HepG2 (cell line): ENCODE measurements at regions not wholly inside any gene's neighbourhood (a gene's known extent, or its start where the extent isn't known, plus 50 kb on each side); places are given as distances from the start of the nearest gene placed in this dataset.

Source experiments
- ATAC-seq: fragments of 200-7000 bp; cut with Tn5 transposase; 3 replicates; pipeline ENCODE4 v1.9.1; 2020; ENCODE audit warnings: mild to moderate bottlenecking, moderate library complexity
- BruUV-seq: library from RNA; stranded (reverse); fragments of 400-500 nt; replicated peaks from 2 replicates; lab custom pipeline; 2021; lab: Mats Ljungman, UMichigan
- CTCF ChIA-PET: fragments of 300-600 bp; formaldehyde crosslinking; extraction: SDS; loops from one replicate; lab custom pipeline; 2021; ENCODE audit warnings: low total read pairs, inconsistent platforms, low intra/inter-chr PET ratio; lab: Yijun Ruan, JAX
- POLR2A ChIA-PET: fragments of 350-600 bp; sonication (Branson Sonifier 250); formaldehyde crosslinking; loops from one replicate; lab custom pipeline; 2020; ENCODE audit warnings: antibody characterized with exemption, inconsistent platforms; lab: Yijun Ruan, JAX
- DNase-seq: peaks from one replicate; pipeline ENCODE4 v3.0.0-alpha.2; 2015; ENCODE audit warnings: low spot score
- FAIRE-seq: peaks from 3 replicates; lab custom pipeline; 2011; peaks lifted over from hg19 to GRCh38; lab: Jason Lieb, UNC
- H2AFZ ChIP-seq: one replicate; pipeline ENCODE4 v1.6.1; 2011; ENCODE audit warnings: low read length, inconsistent platforms
- H3K27ac ChIP-seq: fragments of 300-600 bp; 3 replicates; pipeline ENCODE4 v1.8.0; 2011; ENCODE audit warnings: mixed run types, mild to moderate bottlenecking, mixed read lengths, low read length, inconsistent platforms; ENCODE audit not compliant: insufficient read depth; ENCODE audit errors: extremely low read length
- H3K27me3 ChIP-seq, 2 experiments: fragments of 200-600 bp in 1 of 2; 2 replicates in 1 of 2; 3 replicates in 1 of 2; pipeline versions ENCODE4 v1.6.0 to v1.8.0; 2011; ENCODE audit warnings: low read length in 2 of 2, mild to moderate bottlenecking in 2 of 2, moderate library complexity in 2 of 2, inconsistent platforms in 1 of 2; ENCODE audit not compliant: insufficient read depth in 2 of 2, control insufficient read depth in 1 of 2
- H3K36me3 ChIP-seq, 2 experiments: fragments of 200-600 bp in 1 of 2; replicated peaks in 1 of 2; 2 replicates in 1 of 2; 3 replicates in 1 of 2; pipeline versions ENCODE4 v1.5.1 to v1.8.0; 2011; ENCODE audit warnings: low read length in 2 of 2, inconsistent platforms in 1 of 2; ENCODE audit not compliant: insufficient read depth in 2 of 2, control insufficient read depth in 1 of 2
- H3K4me1 ChIP-seq: 2 replicates; pipeline ENCODE4 v1.5.1; 2012; ENCODE audit warnings: low read length, inconsistent platforms; ENCODE audit not compliant: insufficient read depth
- H3K4me2 ChIP-seq: 2 replicates; pipeline ENCODE4 v1.6.0; 2011; ENCODE audit warnings: low read depth, low read length, inconsistent platforms
- H3K4me3 ChIP-seq, 3 experiments: fragments of 200-600 bp in 1 of 3; sonication (generic), shearing (Covaris generic) in 1 of 3; replicated peaks in 1 of 3; 2 replicates each; pipeline ENCODE4 v1.5.1; 2011 to 2016; ENCODE audit warnings: low read length in 3 of 3, inconsistent platforms in 2 of 3, low read depth in 2 of 3, mild to moderate bottlenecking in 2 of 3, control low read depth in 1 of 3, mixed read lengths in 1 of 3; ENCODE audit not compliant: insufficient read depth in 1 of 3
- H3K79me2 ChIP-seq: one replicate; pipeline ENCODE4 v1.6.1; 2011; ENCODE audit warnings: low read length, inconsistent platforms; ENCODE audit not compliant: insufficient read depth
- H3K9ac ChIP-seq: 2 replicates; pipeline ENCODE4 v1.6.0; 2011; ENCODE audit warnings: mild to moderate bottlenecking, low read depth, low read length, inconsistent platforms; ENCODE audit not compliant: insufficient read depth
- H3K9me3 ChIP-seq: 2 replicates; pipeline ENCODE4 v1.5.1; 2012; ENCODE audit warnings: mild to moderate bottlenecking, low read length
- H4K20me1 ChIP-seq: 2 replicates; pipeline ENCODE4 v1.6.0; 2011; ENCODE audit warnings: inconsistent platforms, mild to moderate bottlenecking, low read length, moderate library complexity; ENCODE audit not compliant: insufficient read depth
- BHLHE40 ChIP-seq: IDR thresholded peaks from 2 replicates; pipeline ENCODE4 v1.6.1; 2011; ENCODE audit warnings: low read length, improper control_type of control experiment
- EED ChIP-seq: sonication (generic); formaldehyde crosslinking; IDR thresholded peaks from 2 replicates; pipeline ENCODE4 v1.5.0; 2020; ENCODE audit warnings: mild to moderate bottlenecking, missing genetic modification reagents
- EP300 ChIP-seq, 3 experiments: sonication (generic) in 1 of 3; formaldehyde crosslinking in 1 of 3; IDR thresholded peaks; 2 replicates each; pipeline versions ENCODE4 v1.5.1 to v1.6.1; 2011 to 2020; ENCODE audit warnings: low read depth in 2 of 3, low read length in 2 of 3, borderline replicate concordance in 1 of 3, improper control_type of control experiment in 1 of 3, mild to moderate bottlenecking in 1 of 3, missing genetic modification reagents in 1 of 3, moderate library complexity in 1 of 3
- KAT7 ChIP-seq: IDR thresholded peaks from 2 replicates; pipeline ENCODE4 v1.6.1; 2018; ENCODE audit warnings: borderline replicate concordance, missing compliant biosample characterization
- MYNN ChIP-seq: sonication (generic); formaldehyde crosslinking; IDR thresholded peaks from 2 replicates; pipeline ENCODE4 v1.4.0; 2020; ENCODE audit warnings: mild to moderate bottlenecking, low read depth, missing genetic modification reagents
- NFIC ChIP-seq: IDR thresholded peaks from 2 replicates; pipeline ENCODE4 v1.6.1; 2012; ENCODE audit warnings: mild to moderate bottlenecking, low read length, inconsistent platforms
- SIX4 ChIP-seq: sonication (generic); formaldehyde crosslinking; IDR thresholded peaks from 2 replicates; pipeline ENCODE4 v1.4.0; 2020; ENCODE audit warnings: missing genetic modification reagents
- SMARCC2 ChIP-seq: fragments of 450-650 bp; IDR thresholded peaks from 2 replicates; pipeline ENCODE4 v1.6.1; 2017; ENCODE audit warnings: antibody characterized with exemption, mild to moderate bottlenecking
- XRCC5 ChIP-seq: fragments of 200-400 bp; formaldehyde crosslinking; optimal IDR thresholded peaks from 2 replicates; pipeline ENCODE3; 2017; ENCODE audit warnings: mild to moderate bottlenecking, low read length
- YEATS2 ChIP-seq: sonication (generic); formaldehyde crosslinking; IDR thresholded peaks from 2 replicates; pipeline ENCODE4 v1.4.0; 2020; ENCODE audit warnings: missing genetic modification reagents, borderline replicate concordance
- ZFYVE20 ChIP-seq: sonication (generic); formaldehyde crosslinking; IDR thresholded peaks from 2 replicates; pipeline ENCODE4 v1.8.0; 2023; ENCODE audit warnings: low read depth, mild to moderate bottlenecking, moderate library complexity, missing genetic modification reagents, borderline replicate concordance
- ZNF10 ChIP-seq: sonication (generic); formaldehyde crosslinking; IDR thresholded peaks from 2 replicates; pipeline ENCODE4 v1.4.0; 2020; ENCODE audit warnings: mild to moderate bottlenecking, low read depth, missing genetic modification reagents, borderline replicate concordance
- ZNF180 ChIP-seq: sonication (generic); formaldehyde crosslinking; IDR thresholded peaks from 2 replicates; pipeline ENCODE4 v1.4.0; 2020; ENCODE audit warnings: low read depth, missing genetic modification reagents, borderline replicate concordance
- ZNF232 ChIP-seq: sonication (generic); formaldehyde crosslinking; IDR thresholded peaks from 2 replicates; pipeline ENCODE4 v1.4.0; 2020; ENCODE audit warnings: missing genetic modification reagents, borderline replicate concordance
- ZNF432 ChIP-seq: sonication (generic); formaldehyde crosslinking; IDR thresholded peaks from 2 replicates; pipeline ENCODE4 v1.5.0; 2020; ENCODE audit warnings: missing genetic modification reagents, mild to moderate bottlenecking, borderline replicate concordance
- ZNF788 ChIP-seq: sonication (generic); formaldehyde crosslinking; IDR thresholded peaks from 2 replicates; pipeline ENCODE4 v1.5.0; 2020; ENCODE audit warnings: mild to moderate bottlenecking, missing genetic modification reagents, borderline replicate concordance
- WGBS: methylation state at CpG from one replicate; pipeline ENCODE4 v1.1.6; 2017; ENCODE audit warnings: low lambda C conversion rate; 5-methylcytosine and 5-hydroxymethylcytosine counted together
- in situ Hi-C: cut with HindIII; loops from 2 replicates; pipeline ENCODE4 v1.10.0; 2017; ENCODE audit warnings: low pct_unique_long_range_greater_than_20kb; ENCODE audit not compliant: extremely low pct_ligation_motif_present
- intact Hi-C: fragments of 100-400 bp; cut with micrococcal nuclease; formaldehyde crosslinking; loops from one replicate; pipeline ENCODE4 v1.10.0; 2022; ENCODE audit not compliant: unreplicated experiment
- TF ChIP-seq, protein P1 (sequence below), 2 experiments: sonication (generic) in 1 of 2; formaldehyde crosslinking in 1 of 2; IDR thresholded peaks; 2 replicates each; pipeline versions ENCODE4 v1.4.0 to v1.6.1; 2016 to 2020; ENCODE audit warnings: borderline replicate concordance in 1 of 2, low read depth in 1 of 2, mild to moderate bottlenecking in 1 of 2, missing genetic modification reagents in 1 of 2
- TF ChIP-seq, protein P2 (sequence below): sonication (generic); formaldehyde crosslinking; IDR thresholded peaks from 2 replicates; pipeline ENCODE4 v1.5.0; 2020; ENCODE audit warnings: missing genetic modification reagents

DNA sequence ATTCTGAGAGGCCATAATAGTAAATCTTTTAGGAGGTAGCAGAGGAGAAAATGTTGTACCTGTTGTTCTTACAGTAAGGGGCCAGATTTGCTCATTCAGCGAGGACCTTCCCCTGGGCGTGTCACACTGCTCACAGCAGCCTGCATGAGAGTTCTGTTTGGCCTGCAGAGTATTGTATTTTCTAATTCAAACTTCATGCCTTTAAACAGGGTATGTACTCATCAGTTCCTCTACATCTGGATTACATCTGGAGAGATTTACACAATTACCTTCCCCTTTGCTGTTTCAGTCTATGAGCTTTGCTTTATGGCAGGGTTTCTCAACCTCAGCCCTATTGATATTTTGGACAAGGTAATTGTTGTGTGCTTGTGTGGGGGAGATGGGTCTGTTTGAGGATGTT lies 170.9 kb upstream of the STK32A start:
- no TSS peak for BruUV-seq
- Histone ChIP-seq H3K4me2 (no peak overlapping the region), H3K9me3 (no peaks in the 10 kb centered on the region), H3K4me3 (no peak overlapping the region), H3K27ac (no peak overlapping the region), H3K27me3 (no peaks in the 10 kb centered on the region), H4K20me1 (no peaks in the 10 kb centered on the region), H3K4me1 (peaks cover 5% of the 10 kb centered on the region), H3K36me3 (no peaks in the 10 kb centered on the region), H3K79me2 (no peaks in the 10 kb centered on the region), H3K9ac (no peak overlapping the region), H2AFZ (no peak overlapping the region)
- in situ Hi-C loops = no loop called here
- CTCF ChIA-PET = no interaction called here
- TF ChIP-seq YEATS2 (CRISPR knock-in tag) = no peak
- no peak for TF ChIP-seq SMARCC2
- no peak for TF ChIP-seq NFIC
- TF ChIP-seq EED (CRISPR knock-in tag) = no peak
- TF ChIP-seq ZNF10 (CRISPR knock-in tag) = no peak
- no peak for TF ChIP-seq ZNF432 (CRISPR knock-in tag)
- no peak for TF ChIP-seq SIX4
- TF ChIP-seq, protein P1, sequence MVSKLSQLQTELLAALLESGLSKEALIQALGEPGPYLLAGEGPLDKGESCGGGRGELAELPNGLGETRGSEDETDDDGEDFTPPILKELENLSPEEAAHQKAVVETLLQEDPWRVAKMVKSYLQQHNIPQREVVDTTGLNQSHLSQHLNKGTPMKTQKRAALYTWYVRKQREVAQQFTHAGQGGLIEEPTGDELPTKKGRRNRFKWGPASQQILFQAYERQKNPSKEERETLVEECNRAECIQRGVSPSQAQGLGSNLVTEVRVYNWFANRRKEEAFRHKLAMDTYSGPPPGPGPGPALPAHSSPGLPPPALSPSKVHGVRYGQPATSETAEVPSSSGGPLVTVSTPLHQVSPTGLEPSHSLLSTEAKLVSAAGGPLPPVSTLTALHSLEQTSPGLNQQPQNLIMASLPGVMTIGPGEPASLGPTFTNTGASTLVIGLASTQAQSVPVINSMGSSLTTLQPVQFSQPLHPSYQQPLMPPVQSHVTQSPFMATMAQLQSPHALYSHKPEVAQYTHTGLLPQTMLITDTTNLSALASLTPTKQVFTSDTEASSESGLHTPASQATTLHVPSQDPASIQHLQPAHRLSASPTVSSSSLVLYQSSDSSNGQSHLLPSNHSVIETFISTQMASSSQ (IDR thresholded peaks at IDR 0.05; ENCODE audit: low read depth) = no peak
- TF ChIP-seq, protein P1 (CRISPR knock-in tag; IDR thresholded peaks at IDR 0.05; ENCODE audit: borderline replicate concordance) = no peak
- no peak for TF ChIP-seq MYNN (CRISPR knock-in tag)
- no peak for TF ChIP-seq KAT7 (CRISPR knock-in tag)
- no peak for TF ChIP-seq ZNF180
- no peak for TF ChIP-seq EP300 (IDR thresholded peaks at IDR 0.05; ENCODE audit: low read depth in 2 of 2, low read length in 2 of 2)
- TF ChIP-seq EP300 (CRISPR knock-in tag; IDR thresholded peaks at IDR 0.05; ENCODE audit: borderline replicate concordance) = no peak
- no peak for TF ChIP-seq ZFYVE20 (CRISPR knock-in tag)
- no peak for TF ChIP-seq XRCC5
- TF ChIP-seq BHLHE40 = no peak
- TF ChIP-seq ZNF232 (CRISPR knock-in tag) = no peak
- TF ChIP-seq, protein P2, sequence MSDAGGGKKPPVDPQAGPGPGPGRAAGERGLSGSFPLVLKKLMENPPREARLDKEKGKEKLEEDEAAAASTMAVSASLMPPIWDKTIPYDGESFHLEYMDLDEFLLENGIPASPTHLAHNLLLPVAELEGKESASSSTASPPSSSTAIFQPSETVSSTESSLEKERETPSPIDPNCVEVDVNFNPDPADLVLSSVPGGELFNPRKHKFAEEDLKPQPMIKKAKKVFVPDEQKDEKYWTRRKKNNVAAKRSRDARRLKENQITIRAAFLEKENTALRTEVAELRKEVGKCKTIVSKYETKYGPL = no peak
- no peak for TF ChIP-seq ZNF788 (CRISPR knock-in tag)
- POLR2A ChIA-PET = no interaction called here
- FAIRE-seq (no peak), DNase-seq (no peak), ATAC-seq (no peak)
- WGBS = 0% methylated on average over 2 of the region's 2 CpGs
- intact Hi-C loops = no loop called here
